ENCODE measurements at regions not wholly inside any gene's neighbourhood (a gene's known extent, or its start where the extent isn't known, plus 50 kb on each side); places are given as distances from the start of the nearest gene placed in this dataset.
"Not testable (repeated sequence)": the region's sequence is repeated elsewhere in the genome, so short reads cannot be mapped to it uniquely, and the experiment has no call there.

- not testable (repeated sequence) for FAIRE-seq; DNase-seq (ENCODE audit: low spot score)
Measured at GRCh38 chr1:173394813-173395212, 82.3 kb upstream of the PRDX6 start.

- DNase-seq (ENCODE audit: low spot score) (no peak), FAIRE-seq (no peak)
Measured at GRCh38 chr1:173395762-173396161, 81.4 kb upstream of the PRDX6 start.

GRCh38 chr1:173400387-173400995 is 76.6 kb upstream of the PRDX6 start:
- DNase-seq (ENCODE audit: low spot score) (no peak), FAIRE-seq (no peak)

- FAIRE-seq = no peak
- DNase-seq (ENCODE audit: low spot score) = no peak
Measured at GRCh38 chr1:173403996-173404395, 73.1 kb upstream of the PRDX6 start.

GRCh38 chr1:173405281-173405680 is 71.9 kb upstream of the PRDX6 start:
- FAIRE-seq (no peak), DNase-seq (ENCODE audit: low spot score) (no peak)

- DNase-seq (ENCODE audit: low spot score) (no peak), FAIRE-seq (no peak)
Measured at GRCh38 chr1:173405834-173406233, 71.3 kb upstream of the PRDX6 start.

GRCh38 chr1:173406783-173407230 is 70.3 kb upstream of the PRDX6 start:
- DNase-seq (ENCODE audit: low spot score) (no peak), FAIRE-seq (no peak)

GRCh38 chr1:173407846-173408245 is 69.3 kb upstream of the PRDX6 start:
- DNase-seq (ENCODE audit: low spot score) (no peak), FAIRE-seq (no peak)

- no peak for FAIRE-seq
Measured at GRCh38 chr1:173408886-173409285, 68.2 kb upstream of the PRDX6 start.

GRCh38 chr1:173409613-173410012 is 67.5 kb upstream of the PRDX6 start:
- DNase-seq (ENCODE audit: low spot score) (no peak), FAIRE-seq (no peak)

More at GRCh38 chr1:173408886-173409285, 68.2 kb upstream of the PRDX6 start:
- DNase-seq (ENCODE audit: low spot score) = no peak

GRCh38 chr1:173410133-173410793 is 66.9 kb upstream of the PRDX6 start:
- DNase-seq (ENCODE audit: low spot score) (no peak), FAIRE-seq (no peak)

GRCh38 chr1:173410794-173411236 is 66.3 kb upstream of the PRDX6 start:
- no peak for DNase-seq (ENCODE audit: low spot score)
- FAIRE-seq = no peak

- DNase-seq (ENCODE audit: low spot score) (peak; percentile 13), FAIRE-seq (no peak)
Measured at GRCh38 chr1:173411835-173412742, 65.0 kb upstream of the PRDX6 start.

GRCh38 chr1:173413271-173413707 is 63.8 kb upstream of the PRDX6 start:
- FAIRE-seq = no peak
- no peak for DNase-seq (ENCODE audit: low spot score)

- DNase-seq (ENCODE audit: low spot score) = no peak
- FAIRE-seq = no peak
Measured at GRCh38 chr1:173414136-173414535, 63.0 kb upstream of the PRDX6 start.

- DNase-seq (ENCODE audit: low spot score) (no peak), FAIRE-seq (no peak)
Measured at GRCh38 chr1:173414539-173415226, 62.5 kb upstream of the PRDX6 start.

GRCh38 chr1:173415490-173415889 is 61.6 kb upstream of the PRDX6 start:
- DNase-seq (ENCODE audit: low spot score) = no peak
- FAIRE-seq = no peak

GRCh38 chr1:173415905-173416450 is 61.2 kb upstream of the PRDX6 start:
- no peak for DNase-seq (ENCODE audit: low spot score)
- no peak for FAIRE-seq

- no peak for DNase-seq (ENCODE audit: low spot score)
- no peak for FAIRE-seq
Measured at GRCh38 chr1:173417563-173417962, 59.6 kb upstream of the PRDX6 start.

- DNase-seq (ENCODE audit: low spot score) = no peak
- FAIRE-seq = no peak
Measured at GRCh38 chr1:173418107-173418985, 58.8 kb upstream of the PRDX6 start.

Measured in RCC 7860 (cell line).